22Rv1 (cell line): ENCODE measurements at regions not wholly inside any gene's neighbourhood (a gene's known extent, or its start where the extent isn't known, plus 50 kb on each side); places are given as distances from the start of the nearest gene placed in this dataset.

Source experiments
- H3K27ac ChIP-seq: fragments of 450-650 bp; 2 replicates; pipeline ENCODE4 v1.5.1; 2017
- CTCF ChIP-seq: fragments of 450-650 bp; IDR thresholded peaks from 2 replicates; pipeline ENCODE4 v1.5.1; 2017; ENCODE audit warnings: mild to moderate bottlenecking
- ZFX ChIP-seq: fragments of 450-650 bp; IDR thresholded peaks from 2 replicates; pipeline ENCODE4 v1.6.1; 2017; ENCODE audit warnings: antibody characterized with exemption, borderline replicate concordance

DNA sequence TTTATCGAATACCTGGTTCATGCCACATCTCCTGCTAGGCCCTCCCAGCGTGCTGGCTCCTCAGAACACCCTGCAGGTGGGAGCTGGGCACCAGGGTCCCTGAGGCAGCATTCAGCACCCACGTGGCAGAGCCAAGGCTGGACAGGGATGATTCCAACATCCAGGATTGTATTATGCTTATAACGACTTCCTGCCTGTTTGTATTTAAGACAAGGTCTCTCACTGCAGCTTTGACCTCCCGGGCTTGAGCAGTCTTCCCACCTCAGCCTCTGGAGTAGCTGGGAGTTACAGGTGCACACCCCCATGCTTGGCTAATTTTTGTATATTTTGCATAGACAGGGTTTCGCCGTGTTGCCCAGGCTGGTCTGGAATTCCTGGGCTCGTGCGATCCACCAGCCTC, 64.7 kb upstream of the WNT7B start:
- TF ChIP-seq CTCF (no peak), ZFX (no peak)
- peak overlapping the region; percentile 100 for H3K27ac ChIP-seq

GRCh38 chr22:46042786-46043185, 65.8 kb upstream of the WNT7B start:
- H3K27ac ChIP-seq: peak overlapping the region; percentile 100
- TF ChIP-seq CTCF (no peak), ZFX (no peak)

DNA sequence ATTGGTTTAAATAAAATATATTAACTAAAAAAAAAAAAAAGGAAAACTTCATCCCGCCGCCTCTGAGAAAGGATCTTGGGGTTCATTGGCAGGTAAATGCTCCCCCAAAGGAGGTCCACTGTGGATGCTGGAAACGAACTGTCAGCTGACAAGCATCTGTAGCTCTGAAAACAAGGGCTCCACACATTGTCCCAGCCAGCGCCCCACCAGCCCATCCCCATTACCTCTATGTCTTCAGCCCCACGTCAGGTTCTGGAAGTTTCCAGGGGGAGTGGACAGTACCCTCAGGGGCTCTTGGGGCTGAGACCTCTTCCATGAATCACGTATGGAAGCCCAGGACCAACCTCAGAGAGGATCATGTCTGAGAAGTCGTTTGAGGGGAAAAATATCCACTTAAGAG, 66.4 kb upstream of the WNT7B start:
- H3K27ac ChIP-seq: peak overlapping the region; percentile 100

GRCh38 chr22:46043816-46044620, 67.1 kb upstream of the WNT7B start:
- H3K27ac ChIP-seq: peak overlapping the region; percentile 100
- TF ChIP-seq ZFX: no peak
- no peak for TF ChIP-seq CTCF

More for the DNA sequence above, 66.4 kb upstream of the WNT7B start:
- TF ChIP-seq CTCF (no peak), ZFX (no peak)

- H3K27ac ChIP-seq: peak overlapping the region; percentile 100
- TF ChIP-seq CTCF (no peak), ZFX (no peak)
These were observed 67.9 kb upstream of the WNT7B start for GRCh38 chr22:46044621-46045458.

GRCh38 chr22:46045459-46046298, 68.7 kb upstream of the WNT7B start:
- peak overlapping the region; percentile 100 for H3K27ac ChIP-seq
- TF ChIP-seq ZFX: no peak
- TF ChIP-seq CTCF: no peak
